ENCODE measurements at regions not wholly inside any gene's neighbourhood (a gene's known extent, or its start where the extent isn't known, plus 50 kb on each side); places are given as distances from the start of the nearest gene placed in this dataset.

- TF ChIP-seq POLR2A (IDR thresholded peaks at IDR 0.05; ENCODE audit: low read length) (no peak), GATA1 (IDR thresholded peaks at IDR 0.05; ENCODE audit: low read depth, low read length) (no peak)
These were observed 259.8 kb downstream of the C16orf95 start for GRCh38 chr16:87057211-87057881.

Data from erythroblast (primary cell).